ENCODE measurements at regions not wholly inside any gene's neighbourhood (a gene's known extent, or its start where the extent isn't known, plus 50 kb on each side); places are given as distances from the start of the nearest gene placed in this dataset.

DNA sequence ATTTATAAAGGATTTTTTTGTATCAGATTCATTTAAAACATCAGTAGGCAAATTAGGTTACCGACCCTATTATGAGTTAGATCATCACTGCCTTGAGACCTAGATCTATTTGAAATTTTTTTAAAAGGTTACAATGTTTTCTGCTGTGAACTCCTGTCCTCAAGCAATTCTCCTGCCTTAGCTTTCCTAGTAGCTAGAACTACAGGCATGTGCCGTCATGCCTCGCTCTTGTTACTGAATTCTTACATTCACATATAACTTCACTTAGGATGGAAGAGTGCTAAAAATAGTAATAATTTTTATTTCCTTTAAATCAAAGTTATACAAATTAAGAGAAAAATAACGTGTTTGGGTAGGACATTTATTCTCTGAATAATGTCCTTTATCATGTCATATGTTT is 75.5 kb upstream of the MAOA start:
- TF ChIP-seq, protein P1, sequence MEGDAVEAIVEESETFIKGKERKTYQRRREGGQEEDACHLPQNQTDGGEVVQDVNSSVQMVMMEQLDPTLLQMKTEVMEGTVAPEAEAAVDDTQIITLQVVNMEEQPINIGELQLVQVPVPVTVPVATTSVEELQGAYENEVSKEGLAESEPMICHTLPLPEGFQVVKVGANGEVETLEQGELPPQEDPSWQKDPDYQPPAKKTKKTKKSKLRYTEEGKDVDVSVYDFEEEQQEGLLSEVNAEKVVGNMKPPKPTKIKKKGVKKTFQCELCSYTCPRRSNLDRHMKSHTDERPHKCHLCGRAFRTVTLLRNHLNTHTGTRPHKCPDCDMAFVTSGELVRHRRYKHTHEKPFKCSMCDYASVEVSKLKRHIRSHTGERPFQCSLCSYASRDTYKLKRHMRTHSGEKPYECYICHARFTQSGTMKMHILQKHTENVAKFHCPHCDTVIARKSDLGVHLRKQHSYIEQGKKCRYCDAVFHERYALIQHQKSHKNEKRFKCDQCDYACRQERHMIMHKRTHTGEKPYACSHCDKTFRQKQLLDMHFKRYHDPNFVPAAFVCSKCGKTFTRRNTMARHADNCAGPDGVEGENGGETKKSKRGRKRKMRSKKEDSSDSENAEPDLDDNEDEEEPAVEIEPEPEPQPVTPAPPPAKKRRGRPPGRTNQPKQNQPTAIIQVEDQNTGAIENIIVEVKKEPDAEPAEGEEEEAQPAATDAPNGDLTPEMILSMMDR (IDR thresholded peaks at IDR 0.05; ENCODE audit: low read length) = no peak
- TF ChIP-seq EZH2 (optimal IDR thresholded peaks at IDR 0.05; ENCODE audit: low read depth, low read length) (no peak), EZH2phosphoT487 (IDR thresholded peaks at IDR 0.05; ENCODE audit: low read length) (no peak)
